Muscle layer of colon (tissue), 2 donors: ENCODE measurements at regions not wholly inside any gene's neighbourhood (a gene's known extent, or its start where the extent isn't known, plus 50 kb on each side); places are given as distances from the start of the nearest gene placed in this dataset.

Experiments used
- H3K27ac ChIP-seq: one replicate; pipeline ENCODE4 v1.7.0; 2013; ENCODE audit warnings: low read depth, mild to moderate bottlenecking, low read length, moderate library complexity
- H3K27me3 ChIP-seq, 2 donors: one replicate each; pipeline ENCODE4 v1.7.0; 2013; ENCODE audit warnings: low read length in 2 of 2, mild to moderate bottlenecking in 2 of 2; ENCODE audit not compliant: insufficient read depth in 2 of 2, control insufficient read depth in 1 of 2
- H3K36me3 ChIP-seq: one replicate; pipeline ENCODE4 v1.7.0; 2013; ENCODE audit warnings: mild to moderate bottlenecking, low read length; ENCODE audit not compliant: insufficient read depth
- H3K4me1 ChIP-seq: one replicate; pipeline ENCODE4 v1.7.0; 2013; ENCODE audit warnings: mild to moderate bottlenecking, low read length; ENCODE audit not compliant: insufficient read depth
- H3K4me3 ChIP-seq, 2 donors: one replicate each; pipeline ENCODE4 v1.7.0; 2013; ENCODE audit warnings: low read length in 2 of 2, low read depth in 1 of 2, mild to moderate bottlenecking in 1 of 2, moderate library complexity in 1 of 2
- H3K9ac ChIP-seq: one replicate; pipeline ENCODE4 v1.7.0; 2013; ENCODE audit warnings: low read length
- H3K9me3 ChIP-seq: one replicate; pipeline ENCODE4 v1.7.0; 2013; ENCODE audit warnings: mild to moderate bottlenecking, low read length
- donor health status: abdominal sarcoma.
- donor health status: Adenocarcinoma of cecum.

DNA sequence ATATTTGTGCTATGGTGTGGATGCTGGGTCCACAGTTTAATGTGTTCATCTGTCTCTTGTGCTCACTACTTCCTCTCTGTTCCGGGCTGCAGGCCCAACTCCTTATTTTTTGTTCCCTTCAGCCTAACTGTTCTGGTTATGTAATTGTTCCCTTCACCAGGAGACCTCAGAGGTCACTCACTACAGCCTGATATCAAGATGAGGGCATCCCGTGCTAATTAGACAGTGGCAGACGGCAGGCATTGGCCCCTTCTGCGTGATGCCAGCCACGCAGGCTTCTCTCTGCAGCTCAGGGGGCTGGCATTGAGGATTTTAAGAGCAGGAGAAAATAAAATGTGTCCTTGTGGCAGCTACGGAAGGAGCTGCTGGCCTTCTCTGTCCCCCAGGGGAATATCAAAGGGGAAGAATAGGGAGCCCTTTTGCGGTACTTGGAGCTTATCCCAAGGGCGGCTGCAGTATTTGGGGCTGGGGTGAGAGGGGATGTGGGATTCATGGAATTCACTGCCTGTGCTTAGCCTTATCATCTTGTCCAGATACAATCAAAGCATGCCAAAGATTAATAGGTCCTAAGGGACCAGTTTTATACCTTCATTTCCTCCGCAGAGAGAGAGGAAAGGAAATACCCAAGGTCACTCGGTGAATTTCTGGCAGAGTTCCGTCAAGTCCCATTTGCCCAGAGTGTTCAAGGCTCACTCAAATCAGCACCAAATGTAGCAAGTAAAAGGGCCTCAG is 53.3 kb upstream of the TRIB2 start:
- no peak overlapping the region for H3K9ac ChIP-seq
- no peak overlapping the region for H3K27ac ChIP-seq
- no peak overlapping the region for H3K4me3 ChIP-seq
- H3K9me3 ChIP-seq = no peaks in the 10 kb centered on the region
- no peaks in the 10 kb centered on the region for H3K4me1 ChIP-seq
- no peaks in the 10 kb centered on the region for H3K36me3 ChIP-seq
- no peaks in the 10 kb centered on the region for H3K27me3 ChIP-seq

GRCh38 chr2:12665334-12665733 is 51.4 kb upstream of the TRIB2 start:
- H3K4me3 ChIP-seq = no peak overlapping the region
- no peaks in the 10 kb centered on the region for H3K9me3 ChIP-seq
- H3K27ac ChIP-seq = no peak overlapping the region
- no peak overlapping the region for H3K9ac ChIP-seq
- no peaks in the 10 kb centered on the region for H3K4me1 ChIP-seq
- H3K27me3 ChIP-seq = no peaks in the 10 kb centered on the region
- H3K36me3 ChIP-seq = no peaks in the 10 kb centered on the region

DNA sequence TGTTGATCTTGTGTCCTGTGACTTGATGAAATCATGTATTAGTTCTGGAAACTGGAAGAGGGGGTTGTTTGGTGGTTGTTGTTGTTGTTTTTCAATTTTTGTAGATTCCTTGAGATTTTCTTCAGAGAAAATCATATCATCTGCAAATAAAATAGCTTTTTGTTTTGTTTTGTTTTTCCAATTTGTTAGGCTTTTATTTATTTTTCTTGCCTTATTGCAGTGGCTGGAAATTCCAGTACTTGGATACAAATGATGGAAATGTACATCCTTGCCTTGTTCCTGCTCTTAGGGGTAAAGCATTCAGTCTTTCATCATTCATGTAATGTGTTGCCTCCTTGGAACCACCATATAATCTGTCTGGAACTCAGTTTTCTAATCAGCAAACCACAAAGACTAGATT is 50.3 kb upstream of the TRIB2 start:
- H3K27me3 ChIP-seq = no peaks in the 10 kb centered on the region
- H3K9me3 ChIP-seq = no peaks in the 10 kb centered on the region
- no peak overlapping the region for H3K27ac ChIP-seq
- no peaks in the 10 kb centered on the region for H3K4me1 ChIP-seq
- H3K4me3 ChIP-seq = no peak overlapping the region
- H3K36me3 ChIP-seq = no peaks in the 10 kb centered on the region
- H3K9ac ChIP-seq = no peak overlapping the region
